ENCODE measurements at regions not wholly inside any gene's neighbourhood (a gene's known extent, or its start where the extent isn't known, plus 50 kb on each side); places are given as distances from the start of the nearest gene placed in this dataset.

GRCh38 chr18:71899183-71899582, 645.0 kb downstream of the CBLN2 start:
- Histone ChIP-seq H3K9me3 (ENCODE audit: control extremely low read depth in 1 of 5, control insufficient read depth in 4 of 5, insufficient read depth in 2 of 5, low read depth in 1 of 5, low read length in 4 of 5) (no peaks in the 10 kb centered on the region), H3K4me3 (ENCODE audit: control insufficient read depth in 1 of 7, extremely low read depth in 1 of 7, insufficient read depth in 4 of 7, low read depth in 2 of 7, low read length in 6 of 7) (no peak overlapping the region), H3K4me1 (ENCODE audit: control extremely low read depth in 1 of 4, control insufficient read depth in 4 of 4, insufficient read depth in 4 of 4, low read length in 3 of 4) (peaks cover 0 to 9% (median 0%) of the 10 kb centered on the region in 4 experiments), H3K36me3 (ENCODE audit: control insufficient read depth in 4 of 4, insufficient read depth in 4 of 4, low read length in 3 of 4) (no peaks in the 10 kb centered on the region), H3K27ac (ENCODE audit: insufficient read depth in 1 of 2, low read depth in 1 of 2, low read length in 2 of 2, poor library complexity in 1 of 2, severe bottlenecking in 2 of 2) (no peak overlapping the region), H3K27me3 (replicated peaks in 2 of 5; ENCODE audit: control insufficient read depth in 4 of 5, insufficient read depth in 5 of 5, low read length in 4 of 5) (no peaks in the 10 kb centered on the region)
- CTCF ChIA-PET: no interaction called here
- no peak for DNase-seq
- WGBS (ENCODE audit: insufficient coverage): 91% methylated on average over 5 of the region's 6 CpGs
- POLR2A ChIA-PET: no interaction called here

GRCh38 chr18:71887509-71887908, 656.6 kb downstream of the CBLN2 start:
- CTCF ChIA-PET: no interaction called here
- Histone ChIP-seq H3K36me3 (ENCODE audit: control insufficient read depth in 4 of 4, insufficient read depth in 4 of 4, low read length in 3 of 4) (no peaks in the 10 kb centered on the region), H3K27ac (ENCODE audit: insufficient read depth in 1 of 2, low read depth in 1 of 2, low read length in 2 of 2, poor library complexity in 1 of 2, severe bottlenecking in 2 of 2) (no peak overlapping the region), H3K4me1 (ENCODE audit: control extremely low read depth in 1 of 4, control insufficient read depth in 4 of 4, insufficient read depth in 4 of 4, low read length in 3 of 4) (no peaks in the 10 kb centered on the region), H3K27me3 (replicated peaks in 2 of 5; ENCODE audit: control insufficient read depth in 4 of 5, insufficient read depth in 5 of 5, low read length in 4 of 5) (no peaks in the 10 kb centered on the region), H3K9me3 (ENCODE audit: control extremely low read depth in 1 of 5, control insufficient read depth in 4 of 5, insufficient read depth in 2 of 5, low read depth in 1 of 5, low read length in 4 of 5) (no peaks in the 10 kb centered on the region), H3K4me3 (ENCODE audit: control insufficient read depth in 1 of 7, extremely low read depth in 1 of 7, insufficient read depth in 4 of 7, low read depth in 2 of 7, low read length in 6 of 7) (no peak overlapping the region)
- 100% methylated on average over 1 of the region's 1 CpG for WGBS (ENCODE audit: insufficient coverage)
- no peak for DNase-seq
- POLR2A ChIA-PET: no interaction called here

- H3K27ac ChIP-seq (ENCODE audit: insufficient read depth in 1 of 2, low read depth in 1 of 2, low read length in 2 of 2, poor library complexity in 1 of 2, severe bottlenecking in 2 of 2): no peak overlapping the region
- no peak for DNase-seq
- ChIA-PET CTCF (no interaction called here), POLR2A (no interaction called here)
- no peaks in the 10 kb centered on the region for H3K27me3 ChIP-seq (replicated peaks in 2 of 5; ENCODE audit: control insufficient read depth in 4 of 5, insufficient read depth in 5 of 5, low read length in 4 of 5)
- 94% methylated on average over 2 of the region's 4 CpGs for WGBS (ENCODE audit: insufficient coverage)
- H3K4me3 ChIP-seq (ENCODE audit: control insufficient read depth in 1 of 7, extremely low read depth in 1 of 7, insufficient read depth in 4 of 7, low read depth in 2 of 7, low read length in 6 of 7): no peak overlapping the region
- no peaks in the 10 kb centered on the region for H3K9me3 ChIP-seq (ENCODE audit: control extremely low read depth in 1 of 5, control insufficient read depth in 4 of 5, insufficient read depth in 2 of 5, low read depth in 1 of 5, low read length in 4 of 5)
- no peaks in the 10 kb centered on the region for H3K4me1 ChIP-seq (ENCODE audit: control extremely low read depth in 1 of 4, control insufficient read depth in 4 of 4, insufficient read depth in 4 of 4, low read length in 3 of 4)
- no peaks in the 10 kb centered on the region for H3K36me3 ChIP-seq (ENCODE audit: control insufficient read depth in 4 of 4, insufficient read depth in 4 of 4, low read length in 3 of 4)
These were observed 665.9 kb downstream of the CBLN2 start for GRCh38 chr18:71878226-71878625.

- ChIA-PET POLR2A (no interaction called here), CTCF (no interaction called here)
- no peaks in the 10 kb centered on the region for H3K4me1 ChIP-seq (ENCODE audit: control extremely low read depth in 1 of 4, control insufficient read depth in 4 of 4, insufficient read depth in 4 of 4, low read length in 3 of 4)
- WGBS (ENCODE audit: insufficient coverage): no CpG with 5 or more reads among the region's 4 CpGs
- no peaks in the 10 kb centered on the region for H3K27me3 ChIP-seq (replicated peaks in 2 of 5; ENCODE audit: control insufficient read depth in 4 of 5, insufficient read depth in 5 of 5, low read length in 4 of 5)
- H3K36me3 ChIP-seq (ENCODE audit: control insufficient read depth in 4 of 4, insufficient read depth in 4 of 4, low read length in 3 of 4): no peaks in the 10 kb centered on the region
- DNase-seq: no peak
- H3K9me3 ChIP-seq (ENCODE audit: control extremely low read depth in 1 of 5, control insufficient read depth in 4 of 5, insufficient read depth in 2 of 5, low read depth in 1 of 5, low read length in 4 of 5): no peaks in the 10 kb centered on the region
- no peak overlapping the region for H3K4me3 ChIP-seq (ENCODE audit: control insufficient read depth in 1 of 7, extremely low read depth in 1 of 7, insufficient read depth in 4 of 7, low read depth in 2 of 7, low read length in 6 of 7)
- H3K27ac ChIP-seq (ENCODE audit: insufficient read depth in 1 of 2, low read depth in 1 of 2, low read length in 2 of 2, poor library complexity in 1 of 2, severe bottlenecking in 2 of 2): no peak overlapping the region
These were observed 670.4 kb downstream of the CBLN2 start for GRCh38 chr18:71873695-71874094.

- DNase-seq: no peak
- 94% methylated on average over 4 of the region's 5 CpGs for WGBS (ENCODE audit: insufficient coverage)
- H3K9me3 ChIP-seq (ENCODE audit: control extremely low read depth in 1 of 5, control insufficient read depth in 4 of 5, insufficient read depth in 2 of 5, low read depth in 1 of 5, low read length in 4 of 5): no peaks in the 10 kb centered on the region
- CTCF ChIA-PET: no interaction called here
- no peak overlapping the region for H3K4me3 ChIP-seq (ENCODE audit: control insufficient read depth in 1 of 7, extremely low read depth in 1 of 7, insufficient read depth in 4 of 7, low read depth in 2 of 7, low read length in 6 of 7)
- no peaks in the 10 kb centered on the region for H3K4me1 ChIP-seq (ENCODE audit: control extremely low read depth in 1 of 4, control insufficient read depth in 4 of 4, insufficient read depth in 4 of 4, low read length in 3 of 4)
- POLR2A ChIA-PET: no interaction called here
- no peak overlapping the region for H3K27ac ChIP-seq (ENCODE audit: insufficient read depth in 1 of 2, low read depth in 1 of 2, low read length in 2 of 2, poor library complexity in 1 of 2, severe bottlenecking in 2 of 2)
- no peaks in the 10 kb centered on the region for H3K27me3 ChIP-seq (replicated peaks in 2 of 5; ENCODE audit: control insufficient read depth in 4 of 5, insufficient read depth in 5 of 5, low read length in 4 of 5)
- no peaks in the 10 kb centered on the region for H3K36me3 ChIP-seq (ENCODE audit: control insufficient read depth in 4 of 4, insufficient read depth in 4 of 4, low read length in 3 of 4)
These were observed 678.3 kb downstream of the CBLN2 start for GRCh38 chr18:71865888-71866287.

GRCh38 chr18:71850602-71851001, 693.5 kb downstream of the CBLN2 start:
- ChIA-PET CTCF (no interaction called here), POLR2A (no interaction called here)
- DNase-seq: no peak
- H3K4me3 ChIP-seq (ENCODE audit: control insufficient read depth in 1 of 7, extremely low read depth in 1 of 7, insufficient read depth in 4 of 7, low read depth in 2 of 7, low read length in 6 of 7): no peak overlapping the region
- H3K27me3 ChIP-seq (replicated peaks in 2 of 5; ENCODE audit: control insufficient read depth in 4 of 5, insufficient read depth in 5 of 5, low read length in 4 of 5): no peaks in the 10 kb centered on the region
- H3K9me3 ChIP-seq (ENCODE audit: control extremely low read depth in 1 of 5, control insufficient read depth in 4 of 5, insufficient read depth in 2 of 5, low read depth in 1 of 5, low read length in 4 of 5): peaks cover 0 to 3% (median 0%) of the 10 kb centered on the region in 5 experiments
- no peak overlapping the region for H3K27ac ChIP-seq (ENCODE audit: insufficient read depth in 1 of 2, low read depth in 1 of 2, low read length in 2 of 2, poor library complexity in 1 of 2, severe bottlenecking in 2 of 2)
- no peaks in the 10 kb centered on the region for H3K4me1 ChIP-seq (ENCODE audit: control extremely low read depth in 1 of 4, control insufficient read depth in 4 of 4, insufficient read depth in 4 of 4, low read length in 3 of 4)
- H3K36me3 ChIP-seq (ENCODE audit: control insufficient read depth in 4 of 4, insufficient read depth in 4 of 4, low read length in 3 of 4): no peaks in the 10 kb centered on the region
- 100% methylated on average over 1 of the region's 1 CpG for WGBS (ENCODE audit: insufficient coverage)

- H3K4me3 ChIP-seq (ENCODE audit: control insufficient read depth in 1 of 7, extremely low read depth in 1 of 7, insufficient read depth in 4 of 7, low read depth in 2 of 7, low read length in 6 of 7): no peak overlapping the region
- POLR2A ChIA-PET: no interaction called here
- no peaks in the 10 kb centered on the region for H3K36me3 ChIP-seq (ENCODE audit: control insufficient read depth in 4 of 4, insufficient read depth in 4 of 4, low read length in 3 of 4)
- 93% methylated on average over 4 of the region's 4 CpGs for WGBS (ENCODE audit: insufficient coverage)
- H3K4me1 ChIP-seq (ENCODE audit: control extremely low read depth in 1 of 4, control insufficient read depth in 4 of 4, insufficient read depth in 4 of 4, low read length in 3 of 4): no peaks in the 10 kb centered on the region
- no peak for DNase-seq
- H3K27me3 ChIP-seq (replicated peaks in 2 of 5; ENCODE audit: control insufficient read depth in 4 of 5, insufficient read depth in 5 of 5, low read length in 4 of 5): no peaks in the 10 kb centered on the region
- peaks cover 0 to 3% (median 0%) of the 10 kb centered on the region in 5 experiments for H3K9me3 ChIP-seq (ENCODE audit: control extremely low read depth in 1 of 5, control insufficient read depth in 4 of 5, insufficient read depth in 2 of 5, low read depth in 1 of 5, low read length in 4 of 5)
- H3K27ac ChIP-seq (ENCODE audit: insufficient read depth in 1 of 2, low read depth in 1 of 2, low read length in 2 of 2, poor library complexity in 1 of 2, severe bottlenecking in 2 of 2): no peak overlapping the region
- CTCF ChIA-PET: no interaction called here
These were observed 694.7 kb downstream of the CBLN2 start for GRCh38 chr18:71849407-71849806.
